Vagina (tissue), 2 donors: ENCODE measurements at regions not wholly inside any gene's neighbourhood (a gene's known extent, or its start where the extent isn't known, plus 50 kb on each side); places are given as distances from the start of the nearest gene placed in this dataset.

Source experiments
- CTCF ChIP-seq, 3 experiments: fragments of 450-650 bp in 2 of 3; fragments of 200-600 bp in 1 of 3; sonication (generic) in 1 of 3; IDR thresholded peaks; one replicate each; pipeline ENCODE4 v1.5.1; 2017 to 2019; ENCODE audit warnings: antibody characterized with exemption in 3 of 3, mild to moderate bottlenecking in 2 of 3, moderate library complexity in 2 of 3
- POLR2A ChIP-seq, 2 donors: fragments of 450-650 bp; IDR thresholded peaks; one replicate each; pipeline ENCODE4 v1.6.1; 2017; ENCODE audit warnings: antibody characterized with exemption in 2 of 2, mild to moderate bottlenecking in 2 of 2, moderate library complexity in 2 of 2
- POLR2AphosphoS5 ChIP-seq, 2 donors: sonication (generic); formaldehyde crosslinking; IDR thresholded peaks; one replicate each; pipeline ENCODE4 v1.9.0; 2017; ENCODE audit warnings: antibody characterized with exemption in 2 of 2, mild to moderate bottlenecking in 2 of 2, low read depth in 1 of 2; ENCODE audit not compliant: insufficient read depth in 1 of 2

DNA sequence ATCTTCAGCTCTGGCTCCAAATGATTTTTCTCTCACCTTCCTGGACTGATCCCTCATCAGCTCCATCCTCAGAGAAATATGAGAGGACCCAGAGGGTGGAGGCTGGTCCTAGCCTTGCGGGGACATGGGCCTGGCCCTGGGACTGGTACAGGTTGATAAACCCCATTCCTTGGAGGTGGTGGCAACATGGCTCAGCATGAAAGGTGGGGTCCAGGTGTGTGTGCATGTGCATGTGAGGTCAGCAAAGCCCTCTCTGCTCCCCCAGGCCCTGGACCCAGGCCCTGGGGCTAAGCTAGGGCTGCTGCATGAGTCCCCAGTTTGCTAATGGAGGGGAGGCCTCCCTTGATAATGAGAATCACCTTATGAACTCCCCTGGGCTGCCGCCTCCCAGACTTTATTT lies 363.1 kb downstream of the MATN1 start:
- TF ChIP-seq CTCF (IDR thresholded peaks at IDR 0.05), result no peak
- TF ChIP-seq POLR2AphosphoS5 (IDR thresholded peaks at IDR 0.05; ENCODE audit: insufficient read depth in 1 of 2, low read depth in 1 of 2), result no peak
- no peak for TF ChIP-seq POLR2A (IDR thresholded peaks at IDR 0.05)
